HG03571 (cell line): ENCODE measurements at regions not wholly inside any gene's neighbourhood (a gene's known extent, or its start where the extent isn't known, plus 50 kb on each side); places are given as distances from the start of the nearest gene placed in this dataset.

ENCODE experiments used
- ATAC-seq: cut with Tn5 transposase; IDR thresholded peaks from one replicate; pipeline ENCODE4 v1.9.1; 2021; ENCODE audit not compliant: unreplicated experiment

DNA sequence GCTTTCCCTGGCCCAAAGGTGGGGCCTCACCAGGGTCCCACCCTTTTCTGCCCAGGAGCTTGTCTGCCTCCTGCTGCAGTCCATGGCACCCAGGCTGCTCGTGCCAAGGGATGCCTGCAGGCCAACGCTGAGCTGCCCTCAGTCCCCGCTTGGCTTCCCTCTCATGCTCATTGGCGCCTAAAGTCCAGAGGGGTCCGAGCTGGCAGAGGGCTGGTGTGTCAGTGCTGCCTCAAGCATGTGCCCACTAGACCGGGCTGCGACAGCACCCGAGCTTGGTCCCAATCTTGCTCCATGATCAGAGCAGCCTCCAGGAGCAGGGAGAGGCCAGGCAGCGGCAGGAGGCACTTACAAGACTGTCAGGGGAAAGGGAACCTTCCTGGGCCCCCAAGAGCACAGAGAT, 287.0 kb downstream of the ICOS start:
- ATAC-seq, result no peak

- ATAC-seq, result no peak
Observed at GRCh38 chr2:204225671-204226073, 289.1 kb downstream of the ICOS start.

- no peak for ATAC-seq
Observed at GRCh38 chr2:204226305-204226880, 289.8 kb downstream of the ICOS start.

DNA sequence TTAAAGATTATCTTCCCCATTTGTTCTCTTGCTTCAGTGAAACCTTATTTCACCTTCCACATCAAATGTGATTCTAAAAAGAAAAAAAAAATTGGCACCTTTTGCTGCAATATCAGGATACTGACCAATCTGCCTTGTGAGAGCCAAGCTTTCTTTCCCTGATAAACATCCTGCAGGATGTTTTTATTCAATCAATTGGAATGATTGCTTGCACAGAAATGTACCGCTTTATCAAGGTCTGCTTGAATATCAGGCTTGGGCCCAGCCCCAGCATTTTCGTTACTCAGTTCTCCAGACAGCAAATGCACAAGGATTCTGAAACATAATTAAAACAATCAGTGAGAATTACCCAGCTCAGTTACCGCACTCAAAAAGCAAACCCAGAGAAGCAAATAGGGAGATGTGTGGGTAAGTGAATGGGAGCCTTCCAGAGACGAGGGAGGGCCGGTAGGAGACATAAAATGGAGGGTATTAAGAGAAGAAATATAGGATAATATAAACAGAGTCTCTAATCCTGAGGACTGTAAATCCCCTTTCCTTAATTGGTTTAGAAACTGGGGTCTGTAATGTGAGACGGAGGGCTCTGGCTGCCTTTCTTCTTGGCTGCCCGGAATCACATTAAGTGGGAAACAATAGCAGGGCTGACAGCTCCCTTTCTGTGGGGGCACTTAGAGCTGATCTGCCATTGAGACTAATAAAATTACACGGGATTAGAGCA, 291.8 kb downstream of the ICOS start:
- ATAC-seq, result no peak

GRCh38 chr2:204234248-204234647, 297.7 kb downstream of the ICOS start:
- ATAC-seq, result no peak

DNA sequence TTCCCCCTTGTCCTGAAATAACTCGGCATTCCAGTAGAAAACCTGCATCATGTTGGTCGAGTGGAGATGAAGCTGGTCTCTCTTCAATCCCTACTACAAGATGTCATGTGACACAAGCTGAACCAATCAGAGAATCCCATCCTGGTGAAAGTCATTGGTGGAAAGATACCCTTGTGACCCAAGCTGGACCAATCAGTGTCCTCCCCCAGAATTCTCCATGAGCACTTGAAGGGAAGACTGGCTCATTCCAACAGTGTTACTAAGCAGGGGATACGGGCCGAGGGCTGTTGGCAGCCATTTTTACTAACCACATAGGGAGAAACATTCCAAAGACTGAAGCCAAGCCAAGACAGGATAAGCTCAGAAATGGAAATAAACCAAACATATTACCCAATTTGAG, 298.3 kb downstream of the ICOS start:
- no peak for ATAC-seq

GRCh38 chr2:204237416-204237815, 300.9 kb downstream of the ICOS start:
- no peak for ATAC-seq

DNA sequence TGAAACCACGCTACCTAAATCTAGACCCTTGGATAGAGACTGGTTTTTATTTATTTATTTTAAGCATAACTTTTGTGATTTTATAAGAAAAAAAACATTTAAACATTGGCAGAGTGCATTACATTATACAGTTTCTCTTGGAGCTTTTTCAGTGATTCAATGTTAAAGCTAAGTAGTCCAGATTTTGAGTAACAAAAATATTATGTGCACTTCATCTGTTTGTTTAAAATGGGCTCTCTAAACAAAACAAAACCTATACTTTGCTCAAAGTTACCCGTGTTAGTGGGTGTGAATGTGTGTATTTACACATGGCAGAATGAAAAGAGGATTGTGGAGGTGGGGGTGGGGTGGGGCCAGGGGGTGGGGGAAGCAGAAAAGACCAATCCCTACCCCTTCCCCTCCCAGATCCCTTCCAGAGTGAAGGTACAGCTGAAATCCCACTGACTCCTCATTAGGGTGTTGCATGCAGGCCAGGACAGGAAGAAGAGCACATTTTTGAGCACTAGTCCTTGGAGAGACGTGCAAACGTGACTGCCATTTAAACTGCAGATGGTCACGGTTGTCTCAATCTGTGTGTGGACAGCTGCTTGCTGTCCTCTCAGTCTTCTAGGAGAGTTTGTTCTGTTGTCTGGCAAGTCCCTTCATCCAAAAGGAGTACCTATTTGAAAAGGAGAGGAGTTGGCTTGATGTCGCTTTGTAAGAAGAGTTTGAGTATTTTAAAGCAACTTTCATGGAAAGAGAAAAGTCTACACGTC, 303.0 kb downstream of the ICOS start:
- ATAC-seq, result no peak

GRCh38 chr2:204240961-204241360, 304.3 kb upstream of the PARD3B start:
- no peak for ATAC-seq

DNA sequence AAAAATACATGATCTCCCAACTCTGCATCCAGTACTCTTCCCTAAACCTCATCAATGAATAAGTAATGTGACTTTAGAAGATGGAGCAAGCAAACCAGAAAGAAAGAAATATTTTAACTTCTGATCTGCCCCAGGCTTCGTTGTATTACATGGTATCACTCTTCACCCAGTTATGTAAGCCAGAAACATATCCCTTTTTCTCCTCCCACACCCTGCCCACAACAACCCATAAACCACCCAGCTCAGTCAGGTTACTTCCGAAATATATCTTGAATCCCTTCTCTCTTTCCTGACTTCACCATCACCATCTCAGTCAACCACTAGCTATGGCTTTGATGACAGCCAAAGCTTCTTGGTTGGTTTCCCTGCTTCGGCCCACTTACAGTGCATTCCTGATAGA, 295.8 kb upstream of the PARD3B start:
- no peak for ATAC-seq

- no peak for ATAC-seq
Observed at GRCh38 chr2:204250692-204251091, 294.6 kb upstream of the PARD3B start.

GRCh38 chr2:204251158-204251997, 293.9 kb upstream of the PARD3B start:
- no peak for ATAC-seq

DNA sequence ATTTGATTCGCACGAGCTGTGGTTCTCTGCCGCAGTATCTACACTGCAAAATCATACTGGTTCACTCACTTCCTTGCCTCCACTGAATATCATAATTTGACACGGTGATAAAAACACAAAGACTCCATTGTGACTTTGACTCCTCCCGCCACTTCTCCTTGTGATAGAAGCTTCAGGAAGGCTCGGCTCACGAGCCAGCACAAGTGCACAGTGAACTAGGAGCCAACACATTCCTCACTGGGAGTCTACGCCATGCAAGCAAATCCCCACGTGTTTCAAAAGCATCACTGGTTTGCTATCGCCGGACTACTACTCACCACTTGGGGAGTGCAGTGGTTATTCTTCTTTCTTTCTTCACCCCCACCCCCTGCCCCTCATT, 293.3 kb upstream of the PARD3B start:
- no peak for ATAC-seq

DNA sequence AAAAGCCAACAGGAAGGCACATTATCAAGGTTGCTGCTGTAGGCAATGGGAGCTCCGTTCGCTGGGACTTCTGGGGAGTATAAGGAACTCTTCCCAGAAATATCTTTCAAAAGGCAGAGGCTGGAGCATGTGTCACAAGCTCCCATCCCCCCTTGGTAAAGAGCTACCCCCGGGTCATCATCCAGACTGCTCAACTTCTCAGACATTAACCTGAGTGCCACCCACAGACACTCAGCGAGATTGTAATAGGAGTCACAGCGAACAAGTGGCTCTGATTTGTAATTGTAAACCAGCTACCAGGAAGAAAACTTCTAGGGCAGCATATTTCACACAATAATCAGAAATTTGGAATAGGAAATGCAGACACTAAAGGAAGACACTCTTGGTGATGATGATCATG, 290.2 kb upstream of the PARD3B start:
- ATAC-seq, result no peak

DNA sequence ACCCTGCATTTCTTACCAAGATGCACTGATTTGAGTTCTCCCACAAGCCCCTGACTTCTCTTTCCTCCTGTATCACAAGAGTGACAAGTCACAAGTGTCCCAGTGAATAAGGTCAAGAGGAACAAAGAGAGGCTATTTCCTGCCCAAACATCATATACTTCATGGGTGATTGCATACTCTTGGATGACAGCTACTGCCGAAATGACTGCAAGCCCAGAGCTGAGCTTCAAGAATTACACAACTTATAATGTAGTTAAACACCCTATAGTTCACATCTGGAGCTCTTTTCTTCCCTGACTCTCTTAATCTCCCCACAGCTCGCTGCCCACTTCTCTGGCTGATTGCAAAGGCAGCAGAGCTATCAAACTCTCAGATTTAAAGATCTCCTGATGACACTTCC, 289.7 kb upstream of the PARD3B start:
- ATAC-seq, result no peak

- ATAC-seq, result no peak
Observed at GRCh38 chr2:204257781-204258180, 287.5 kb upstream of the PARD3B start.

DNA sequence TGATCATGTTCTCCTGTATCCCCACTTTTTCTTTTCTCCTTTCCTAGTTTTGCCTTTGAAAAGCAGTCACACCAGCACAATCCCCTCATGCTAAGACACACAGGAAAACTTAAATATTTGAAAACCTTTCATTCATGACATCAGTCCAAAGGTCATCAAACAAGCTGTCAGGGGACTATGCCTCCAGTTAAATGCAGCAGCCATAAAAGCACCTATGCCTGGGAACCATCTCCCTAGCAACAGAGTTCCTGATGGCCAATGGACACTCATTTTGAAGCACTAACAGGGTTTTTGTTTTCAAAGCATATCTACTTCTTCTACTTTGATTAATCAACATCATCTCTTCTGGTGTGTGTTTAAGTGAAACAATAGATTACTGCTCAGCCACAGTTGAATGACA, 286.4 kb upstream of the PARD3B start:
- ATAC-seq, result no peak

DNA sequence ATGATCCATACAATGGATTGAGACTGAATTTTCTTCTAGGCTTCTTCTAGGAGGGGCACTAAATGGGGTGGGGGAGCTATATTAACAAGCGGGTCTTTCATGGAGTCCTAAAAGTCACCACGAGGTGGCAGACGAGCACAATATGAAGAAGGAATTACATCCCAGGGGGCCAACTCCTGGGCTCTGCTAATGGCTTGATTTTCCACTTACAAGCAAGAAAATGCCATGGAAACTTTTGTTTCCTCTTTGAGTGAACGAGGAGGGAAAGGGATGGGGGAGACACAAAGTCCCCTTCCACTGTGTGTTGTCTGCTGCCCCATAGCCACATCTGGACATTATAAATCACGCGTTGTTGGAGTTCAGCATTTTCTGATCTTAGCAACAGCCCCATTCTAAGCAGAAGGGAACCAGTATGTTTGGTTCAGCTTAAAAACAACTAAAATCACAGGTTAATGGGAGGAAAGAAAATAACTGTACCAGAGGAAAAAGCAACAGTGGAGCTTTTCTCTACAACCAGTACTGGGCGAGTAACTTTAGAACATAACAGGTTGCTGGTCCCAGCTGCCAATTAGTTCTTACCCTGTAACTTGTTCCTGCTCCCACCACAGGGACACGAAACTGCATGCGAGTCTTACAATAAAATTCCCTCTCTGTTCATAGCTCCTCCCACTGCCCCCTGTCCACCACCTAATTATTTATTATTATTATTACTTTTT, 285.0 kb upstream of the PARD3B start:
- no peak for ATAC-seq

GRCh38 chr2:204260901-204261300, 284.4 kb upstream of the PARD3B start:
- ATAC-seq, result no peak

DNA sequence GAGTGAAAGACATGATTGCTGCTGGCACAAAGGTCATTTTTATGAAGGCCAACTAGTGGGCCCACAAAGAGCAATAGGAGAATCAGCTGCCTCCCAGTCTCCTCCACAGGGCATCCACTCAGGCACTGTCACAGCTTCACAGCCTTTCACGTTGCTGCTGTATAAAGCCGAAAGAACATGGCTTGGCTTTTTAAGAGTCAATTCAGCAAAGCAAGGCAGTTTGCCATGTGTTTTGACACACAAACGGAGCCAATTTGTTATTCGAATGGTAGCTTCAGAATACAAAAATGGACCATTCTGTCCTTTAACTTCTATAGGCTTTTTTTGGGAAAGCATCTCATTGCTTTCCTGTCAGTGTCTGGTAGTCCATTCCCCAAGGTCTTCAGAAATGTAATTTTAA, 283.4 kb upstream of the PARD3B start:
- no peak for ATAC-seq

DNA sequence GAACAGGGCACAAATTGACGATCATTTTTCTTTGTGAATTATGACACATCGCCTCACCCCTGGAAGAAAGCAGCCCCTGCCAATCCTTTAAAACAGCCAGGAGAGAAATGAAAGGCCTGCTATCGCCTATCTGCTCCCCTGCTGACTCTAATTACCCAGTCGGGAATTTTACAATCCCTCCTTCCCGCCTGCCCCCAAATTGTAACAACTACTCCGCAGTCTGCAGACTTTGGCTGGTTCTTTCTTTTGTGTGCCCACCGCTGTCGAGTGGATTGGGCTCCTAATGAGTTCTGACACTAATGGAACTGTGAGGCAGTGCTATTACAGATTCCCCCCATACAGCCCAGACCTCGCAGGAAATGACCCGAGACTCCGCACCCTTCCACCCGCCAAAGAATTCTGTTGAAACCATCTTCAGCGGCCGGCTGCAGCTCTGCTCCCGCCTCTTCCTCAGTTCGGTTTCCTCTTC, 281.2 kb upstream of the PARD3B start:
- ATAC-seq, result no peak
